ENCODE measurements at regions not wholly inside any gene's neighbourhood (a gene's known extent, or its start where the extent isn't known, plus 50 kb on each side); places are given as distances from the start of the nearest gene placed in this dataset.

DNA sequence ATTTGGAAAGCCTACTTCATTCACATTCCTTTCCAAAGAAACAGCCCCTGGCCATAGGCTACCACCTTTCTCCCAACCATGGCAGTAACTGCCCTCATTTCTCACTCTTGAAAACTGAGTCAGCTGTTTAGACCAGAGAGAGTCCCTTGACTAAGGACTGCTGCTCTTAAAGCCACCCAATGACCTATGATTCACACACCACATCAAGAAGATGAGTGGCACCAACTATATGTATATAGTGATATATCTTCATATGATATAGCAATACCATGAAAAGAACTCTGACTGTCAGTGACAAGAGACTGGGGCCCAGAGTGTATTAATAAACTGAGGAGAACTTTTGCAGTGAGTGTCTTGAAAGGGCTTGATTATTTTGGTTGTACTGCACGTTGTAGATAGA lies 404.5 kb upstream of the ASIC2 start:
- TF ChIP-seq POLR2A (IDR thresholded peaks at IDR 0.05) (no peak), POLR2AphosphoS5 (IDR thresholded peaks at IDR 0.05) (no peak)

Measured in transverse colon (tissue), 3 donors.